ENCODE measurements at regions not wholly inside any gene's neighbourhood (a gene's known extent, or its start where the extent isn't known, plus 50 kb on each side); places are given as distances from the start of the nearest gene placed in this dataset.

GRCh38 chr10:84924131-84924530 lies 595.7 kb downstream of the CCSER2 start:
- TF ChIP-seq, protein P1, sequence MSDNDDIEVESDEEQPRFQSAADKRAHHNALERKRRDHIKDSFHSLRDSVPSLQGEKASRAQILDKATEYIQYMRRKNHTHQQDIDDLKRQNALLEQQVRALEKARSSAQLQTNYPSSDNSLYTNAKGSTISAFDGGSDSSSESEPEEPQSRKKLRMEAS (IDR thresholded peaks at IDR 0.05; ENCODE audit: low read depth, low read length), result no peak
- TF ChIP-seq POLR2A (IDR thresholded peaks at IDR 0.05; ENCODE audit: extremely low read depth, insufficient read length), result no peak
